HCT116 (cell line): ENCODE measurements at regions not wholly inside any gene's neighbourhood (a gene's known extent, or its start where the extent isn't known, plus 50 kb on each side); places are given as distances from the start of the nearest gene placed in this dataset.

ENCODE experiments used
- ATAC-seq: fragments of 200-7000 bp; cut with Tn5 transposase; 2 replicates; pipeline ENCODE4 v1.9.1; 2020; ENCODE audit warnings: mild to moderate bottlenecking, moderate library complexity
- BruUV-seq: library from RNA; stranded (reverse); fragments of 400-500 nt; replicated peaks from 2 replicates; lab custom pipeline; 2021; lab: Mats Ljungman, UMichigan
- CTCF ChIA-PET: fragments of 300-600 bp; sonication (Branson Sonifier 250); formaldehyde crosslinking; loops from one replicate; lab custom pipeline; 2021; ENCODE audit warnings: antibody characterized with exemption; lab: Charles Lee
- POLR2A ChIA-PET: fragments of 300-600, 350-600 bp; sonication (Branson Sonifier 250); formaldehyde crosslinking; loops from one replicate; lab custom pipeline; 2021; ENCODE audit warnings: antibody characterized with exemption; lab: Charles Lee
- RAD21 ChIA-PET, 2 experiments: fragments of 300-600 bp; sonication (Branson Sonifier 250); formaldehyde crosslinking; loops; one replicate each; lab custom pipeline; 2023; ENCODE audit warnings: low total read pairs in 2 of 2; ENCODE audit not compliant: uncharacterized antibody in 2 of 2, unreplicated experiment in 2 of 2, low non-redundant PET in 1 of 2; lab: Charles Lee
- DNase-seq: peaks from one replicate; pipeline ENCODE4 v3.0.0-alpha.2; 2010; ENCODE audit warnings: low read depth, low spot score
- H2AFZ ChIP-seq: fragments of 200-600 bp; shearing (Covaris generic), sonication (generic); 2 replicates; pipeline ENCODE4 v1.6.1; 2017; ENCODE audit warnings: low read depth, mixed run types, mixed read lengths, antibody characterized with exemption, low read length; ENCODE audit not compliant: poor library complexity, severe bottlenecking
- H3K27ac ChIP-seq: 2 replicates; pipeline ENCODE4 v1.5.1; 2012; ENCODE audit warnings: low read depth, low read length
- H3K27me3 ChIP-seq: fragments of 200-600 bp; sonication (generic); 2 replicates; pipeline ENCODE4 v1.6.1; 2016; ENCODE audit warnings: mixed run types, low read length, mixed read lengths; ENCODE audit not compliant: insufficient read depth
- H3K36me3 ChIP-seq, 2 experiments: fragments of 200-500 bp in 1 of 2; fragments of 200-600 bp in 1 of 2; sonication (Bioruptor generic) in 1 of 2; sonication (generic) in 1 of 2; 2 replicates each; pipeline versions ENCODE4 v1.5.1 to v1.6.1; 2014 to 2016; ENCODE audit warnings: low read length in 2 of 2, inconsistent platforms in 1 of 2, mixed read lengths in 1 of 2, mixed run types in 1 of 2; ENCODE audit not compliant: insufficient read depth in 2 of 2, control insufficient read depth in 1 of 2
- H3K4me1 ChIP-seq, 2 experiments: fragments of 200-600 bp in 1 of 2; sonication (generic) in 1 of 2; 2 replicates each; pipeline versions ENCODE4 v1.5.1 to v1.6.1; 2012 to 2017; ENCODE audit warnings: low read length in 2 of 2, inconsistent platforms in 1 of 2, mild to moderate bottlenecking in 1 of 2, mixed read lengths in 1 of 2, mixed run types in 1 of 2, moderate library complexity in 1 of 2; ENCODE audit not compliant: insufficient read depth in 2 of 2, control insufficient read depth in 1 of 2
- H3K4me2 ChIP-seq: fragments of 200-600 bp; sonication (generic); 2 replicates; pipeline ENCODE4 v1.6.1; 2017; ENCODE audit warnings: mixed run types, low read length, mixed read lengths
- H3K4me3 ChIP-seq, 2 experiments: fragments of 200-600 bp in 1 of 2; sonication (generic) in 1 of 2; replicated peaks in 1 of 2; 2 replicates each; pipeline ENCODE4 v1.5.1; 2011 to 2016; ENCODE audit warnings: low read length in 2 of 2, control low read depth in 1 of 2, low read depth in 1 of 2, mild to moderate bottlenecking in 1 of 2, mixed read lengths in 1 of 2, mixed run types in 1 of 2
- H3K79me2 ChIP-seq: fragments of 200-600 bp; sonication (generic); 2 replicates; pipeline ENCODE4 v1.6.1; 2017; ENCODE audit warnings: mild to moderate bottlenecking, mixed run types, low read length, moderate library complexity, mixed read lengths; ENCODE audit not compliant: insufficient read depth
- H3K9ac ChIP-seq: fragments of 200-600 bp; sonication (generic); 2 replicates; pipeline ENCODE4 v1.6.1; 2016; ENCODE audit warnings: low read length, mixed read lengths
- H3K9me2 ChIP-seq: fragments of 200-600 bp; sonication (generic), shearing (Covaris generic); 2 replicates; pipeline ENCODE4 v1.6.1; 2017; ENCODE audit warnings: mixed run types, mild to moderate bottlenecking, moderate library complexity; ENCODE audit not compliant: insufficient read depth
- H3K9me3 ChIP-seq, 2 experiments: fragments of 200-500 bp in 1 of 2; fragments of 200-600 bp in 1 of 2; sonication (Bioruptor generic) in 1 of 2; sonication (generic) in 1 of 2; 2 replicates each; pipeline ENCODE4 v1.6.1; 2014 to 2017; ENCODE audit warnings: low read length in 2 of 2, mixed read lengths in 2 of 2, inconsistent platforms in 1 of 2, low read depth in 1 of 2, mild to moderate bottlenecking in 1 of 2, mixed run types in 1 of 2, moderate library complexity in 1 of 2; ENCODE audit not compliant: control insufficient read depth in 1 of 2, insufficient read depth in 1 of 2
- H4K20me1 ChIP-seq: fragments of 200-600 bp; sonication (generic), shearing (Covaris generic); 2 replicates; pipeline ENCODE4 v1.6.1; 2017; ENCODE audit warnings: mixed run types, mild to moderate bottlenecking, moderate library complexity; ENCODE audit not compliant: insufficient read depth
- CEBPB ChIP-seq: IDR thresholded peaks from 2 replicates; pipeline ENCODE4 v1.6.1; 2012; ENCODE audit warnings: low read depth
- EGR1 ChIP-seq: IDR thresholded peaks from 2 replicates; pipeline ENCODE4 v1.6.1; 2012; ENCODE audit warnings: low read depth
- ELF1 ChIP-seq: IDR thresholded peaks from 2 replicates; pipeline ENCODE4 v1.6.1; 2012; ENCODE audit warnings: low read depth, borderline replicate concordance
- EZH2 ChIP-seq: fragments of 200-600 bp; sonication (generic); IDR thresholded peaks from 2 replicates; pipeline ENCODE4 v1.6.1; 2017; ENCODE audit warnings: antibody characterized with exemption, mixed run types
- EZH2phosphoT487 ChIP-seq: fragments of 200-600 bp; IDR thresholded peaks from 2 replicates; pipeline ENCODE4 v1.6.1; 2018; ENCODE audit warnings: antibody characterized with exemption, borderline replicate concordance
- FOSL1 ChIP-seq: IDR thresholded peaks from 2 replicates; pipeline ENCODE4 v1.6.1; 2012; ENCODE audit warnings: low read depth
- MAX ChIP-seq: IDR thresholded peaks from 2 replicates; pipeline ENCODE4 v1.6.1; 2012
- POLR2A ChIP-seq: IDR thresholded peaks from 2 replicates; pipeline ENCODE4 v1.7.0; 2011; ENCODE audit warnings: borderline replicate concordance; ENCODE audit not compliant: insufficient read depth, insufficient read length; ENCODE audit errors: extremely low read depth
- POLR2AphosphoS5 ChIP-seq: IDR thresholded peaks from 2 replicates; pipeline ENCODE4 v1.6.1; 2011; ENCODE audit warnings: mild to moderate bottlenecking, low read depth, low read length, moderate library complexity
- SIN3A ChIP-seq: IDR thresholded peaks from 2 replicates; pipeline ENCODE4 v1.6.1; 2012; ENCODE audit warnings: low read depth
- SRF ChIP-seq: IDR thresholded peaks from 2 replicates; pipeline ENCODE4 v1.6.1; 2012; ENCODE audit warnings: low read depth
- ZNF274 ChIP-seq: fragments of 200-500 bp; sonication (Bioruptor generic); IDR thresholded peaks from 2 replicates; pipeline ENCODE4 v1.6.1; 2014; ENCODE audit warnings: mild to moderate bottlenecking, low read depth, low read length, inconsistent platforms
- intact Hi-C: fragments of 100-400 bp; cut with micrococcal nuclease; formaldehyde crosslinking; loops from 2 replicates; pipeline ENCODE4 v1.10.0; 2022
- TF ChIP-seq, protein P1 (sequence below): IDR thresholded peaks from 2 replicates; pipeline ENCODE4 v1.6.1; 2012
- TF ChIP-seq, protein P2 (sequence below): IDR thresholded peaks from 2 replicates; pipeline ENCODE4 v1.6.1; 2011; ENCODE audit warnings: mild to moderate bottlenecking, low read length, moderate library complexity; ENCODE audit not compliant: insufficient replicate concordance; ENCODE audit errors: extremely low read depth
- TF ChIP-seq, protein P3 (sequence below), 3 experiments: fragments of 200-600 bp in 1 of 3; sonication (generic) in 1 of 3; IDR thresholded peaks in 2 of 3; conservative IDR thresholded peaks in 1 of 3; 2 replicates each; pipeline ENCODE4 v1.5.1; 2012 to 2017; ENCODE audit warnings: low read depth in 2 of 3, low read length in 2 of 3, antibody characterized with exemption in 1 of 3, borderline replicate concordance in 1 of 3, control low read depth in 1 of 3, mild to moderate bottlenecking in 1 of 3, mixed read lengths in 1 of 3, mixed run types in 1 of 3, moderate library complexity in 1 of 3; ENCODE audit not compliant: insufficient read depth in 1 of 3
- TF ChIP-seq, protein P4 (sequence below): IDR thresholded peaks from 2 replicates; pipeline ENCODE4 v1.6.1; 2012; ENCODE audit warnings: low read depth

GRCh38 chr10:60643874-60644273, 134.4 kb upstream of the CDK1 start:
- Histone ChIP-seq H3K4me2 (no peak overlapping the region), H2AFZ (no peak overlapping the region), H3K9me2 (no peaks in the 10 kb centered on the region), H4K20me1 (no peaks in the 10 kb centered on the region), H3K79me2 (no peaks in the 10 kb centered on the region), H3K27ac (no peak overlapping the region), H3K9ac (no peak overlapping the region), H3K9me3 (no peaks in the 10 kb centered on the region), H3K36me3 (no peaks in the 10 kb centered on the region), H3K4me3 (no peak overlapping the region), H3K27me3 (no peaks in the 10 kb centered on the region), H3K4me1 (no peaks in the 10 kb centered on the region)
- DNase-seq: no peak
- ChIA-PET POLR2A (no interaction called here), CTCF (interaction anchor here (1.5 kb wide), 1 partner anchor 202 kb away, joined by 4 read pairs; no protein-coding TSS in a partner anchor), RAD21 (no interaction called here)
- ATAC-seq: no peak
- BruUV-seq: no TSS peak
- intact Hi-C loops: no loop called here
- TF ChIP-seq POLR2AphosphoS5 (no peak), CEBPB (no peak), SRF (no peak), SIN3A (no peak), ELF1 (no peak), EGR1 (no peak), POLR2A (no peak), ZNF274 (no peak), FOSL1 (no peak), MAX (no peak), EZH2 (no peak), EZH2phosphoT487 (no peak)
- TF ChIP-seq, protein P1, sequence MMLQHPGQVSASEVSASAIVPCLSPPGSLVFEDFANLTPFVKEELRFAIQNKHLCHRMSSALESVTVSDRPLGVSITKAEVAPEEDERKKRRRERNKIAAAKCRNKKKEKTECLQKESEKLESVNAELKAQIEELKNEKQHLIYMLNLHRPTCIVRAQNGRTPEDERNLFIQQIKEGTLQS: no peak
- TF ChIP-seq, protein P2, sequence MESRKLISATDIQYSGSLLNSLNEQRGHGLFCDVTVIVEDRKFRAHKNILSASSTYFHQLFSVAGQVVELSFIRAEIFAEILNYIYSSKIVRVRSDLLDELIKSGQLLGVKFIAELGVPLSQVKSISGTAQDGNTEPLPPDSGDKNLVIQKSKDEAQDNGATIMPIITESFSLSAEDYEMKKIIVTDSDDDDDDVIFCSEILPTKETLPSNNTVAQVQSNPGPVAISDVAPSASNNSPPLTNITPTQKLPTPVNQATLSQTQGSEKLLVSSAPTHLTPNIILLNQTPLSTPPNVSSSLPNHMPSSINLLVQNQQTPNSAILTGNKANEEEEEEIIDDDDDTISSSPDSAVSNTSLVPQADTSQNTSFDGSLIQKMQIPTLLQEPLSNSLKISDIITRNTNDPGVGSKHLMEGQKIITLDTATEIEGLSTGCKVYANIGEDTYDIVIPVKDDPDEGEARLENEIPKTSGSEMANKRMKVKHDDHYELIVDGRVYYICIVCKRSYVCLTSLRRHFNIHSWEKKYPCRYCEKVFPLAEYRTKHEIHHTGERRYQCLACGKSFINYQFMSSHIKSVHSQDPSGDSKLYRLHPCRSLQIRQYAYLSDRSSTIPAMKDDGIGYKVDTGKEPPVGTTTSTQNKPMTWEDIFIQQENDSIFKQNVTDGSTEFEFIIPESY: no peak
- TF ChIP-seq, protein P3, sequence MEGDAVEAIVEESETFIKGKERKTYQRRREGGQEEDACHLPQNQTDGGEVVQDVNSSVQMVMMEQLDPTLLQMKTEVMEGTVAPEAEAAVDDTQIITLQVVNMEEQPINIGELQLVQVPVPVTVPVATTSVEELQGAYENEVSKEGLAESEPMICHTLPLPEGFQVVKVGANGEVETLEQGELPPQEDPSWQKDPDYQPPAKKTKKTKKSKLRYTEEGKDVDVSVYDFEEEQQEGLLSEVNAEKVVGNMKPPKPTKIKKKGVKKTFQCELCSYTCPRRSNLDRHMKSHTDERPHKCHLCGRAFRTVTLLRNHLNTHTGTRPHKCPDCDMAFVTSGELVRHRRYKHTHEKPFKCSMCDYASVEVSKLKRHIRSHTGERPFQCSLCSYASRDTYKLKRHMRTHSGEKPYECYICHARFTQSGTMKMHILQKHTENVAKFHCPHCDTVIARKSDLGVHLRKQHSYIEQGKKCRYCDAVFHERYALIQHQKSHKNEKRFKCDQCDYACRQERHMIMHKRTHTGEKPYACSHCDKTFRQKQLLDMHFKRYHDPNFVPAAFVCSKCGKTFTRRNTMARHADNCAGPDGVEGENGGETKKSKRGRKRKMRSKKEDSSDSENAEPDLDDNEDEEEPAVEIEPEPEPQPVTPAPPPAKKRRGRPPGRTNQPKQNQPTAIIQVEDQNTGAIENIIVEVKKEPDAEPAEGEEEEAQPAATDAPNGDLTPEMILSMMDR (IDR thresholded peaks at IDR 0.05 in 2 of 3, conservative IDR thresholded peaks at IDR 0.05 in 1 of 3; ENCODE audit: borderline replicate concordance in 1 of 3, insufficient read depth in 1 of 3, low read depth in 2 of 3, low read length in 2 of 3): no peak
- TF ChIP-seq, protein P4, sequence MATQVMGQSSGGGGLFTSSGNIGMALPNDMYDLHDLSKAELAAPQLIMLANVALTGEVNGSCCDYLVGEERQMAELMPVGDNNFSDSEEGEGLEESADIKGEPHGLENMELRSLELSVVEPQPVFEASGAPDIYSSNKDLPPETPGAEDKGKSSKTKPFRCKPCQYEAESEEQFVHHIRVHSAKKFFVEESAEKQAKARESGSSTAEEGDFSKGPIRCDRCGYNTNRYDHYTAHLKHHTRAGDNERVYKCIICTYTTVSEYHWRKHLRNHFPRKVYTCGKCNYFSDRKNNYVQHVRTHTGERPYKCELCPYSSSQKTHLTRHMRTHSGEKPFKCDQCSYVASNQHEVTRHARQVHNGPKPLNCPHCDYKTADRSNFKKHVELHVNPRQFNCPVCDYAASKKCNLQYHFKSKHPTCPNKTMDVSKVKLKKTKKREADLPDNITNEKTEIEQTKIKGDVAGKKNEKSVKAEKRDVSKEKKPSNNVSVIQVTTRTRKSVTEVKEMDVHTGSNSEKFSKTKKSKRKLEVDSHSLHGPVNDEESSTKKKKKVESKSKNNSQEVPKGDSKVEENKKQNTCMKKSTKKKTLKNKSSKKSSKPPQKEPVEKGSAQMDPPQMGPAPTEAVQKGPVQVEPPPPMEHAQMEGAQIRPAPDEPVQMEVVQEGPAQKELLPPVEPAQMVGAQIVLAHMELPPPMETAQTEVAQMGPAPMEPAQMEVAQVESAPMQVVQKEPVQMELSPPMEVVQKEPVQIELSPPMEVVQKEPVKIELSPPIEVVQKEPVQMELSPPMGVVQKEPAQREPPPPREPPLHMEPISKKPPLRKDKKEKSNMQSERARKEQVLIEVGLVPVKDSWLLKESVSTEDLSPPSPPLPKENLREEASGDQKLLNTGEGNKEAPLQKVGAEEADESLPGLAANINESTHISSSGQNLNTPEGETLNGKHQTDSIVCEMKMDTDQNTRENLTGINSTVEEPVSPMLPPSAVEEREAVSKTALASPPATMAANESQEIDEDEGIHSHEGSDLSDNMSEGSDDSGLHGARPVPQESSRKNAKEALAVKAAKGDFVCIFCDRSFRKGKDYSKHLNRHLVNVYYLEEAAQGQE: no peak
